Activated T-helper 2 cell treated with anti-CD3 and anti-CD28 coated beads, Interferon-gamma antibody, Interleukin-2, Interleukin-4, amounts not matched to agents 10 μg/mL and 5 μg/mL and 100 μg/mL, durations not matched to agents 14 hours and 24 hours and 36 hours (primary cell): ENCODE measurements at regions not wholly inside any gene's neighbourhood (a gene's known extent, or its start where the extent isn't known, plus 50 kb on each side); places are given as distances from the start of the nearest gene placed in this dataset.

Experiments used
- DNase-seq: peaks from one replicate; pipeline ENCODE4 v3.0.0; 2021; ENCODE audit warnings: low spot score
- H3K27ac Mint-ChIP-seq: one replicate; pipeline ENCODE4 v1.8.0; 2021; ENCODE audit warnings: mixed read lengths
- H3K27me3 Mint-ChIP-seq: one replicate; pipeline ENCODE4 v1.8.0; 2021; ENCODE audit warnings: low read depth, mixed read lengths
- H3K36me3 Mint-ChIP-seq: one replicate; pipeline ENCODE4 v1.8.0; 2021; ENCODE audit warnings: low read depth, mixed read lengths
- H3K4me1 Mint-ChIP-seq: one replicate; pipeline ENCODE4 v1.8.0; 2021; ENCODE audit warnings: low read depth, mixed read lengths
- H3K4me3 Mint-ChIP-seq: one replicate; pipeline ENCODE4 v1.8.0; 2021; ENCODE audit warnings: low read depth, mild to moderate bottlenecking, moderate library complexity, mixed read lengths
- H3K9me3 Mint-ChIP-seq: one replicate; pipeline ENCODE4 v1.8.0; 2021; ENCODE audit warnings: mixed read lengths
- intact Hi-C: fragments of 100-400 bp; cut with micrococcal nuclease; formaldehyde crosslinking; loops from one replicate; pipeline ENCODE4 v1.15.1; 2023

- Mint-ChIP-seq H3K4me1 (peaks cover 4% of the 10 kb centered on the region), H3K4me3 (no peak overlapping the region), H3K27ac (no peak overlapping the region), H3K9me3 (no peaks in the 10 kb centered on the region), H3K36me3 (no peaks in the 10 kb centered on the region), H3K27me3 (peaks cover 10% of the 10 kb centered on the region)
- intact Hi-C loops: no loop called here
- no peak for DNase-seq
Observed at GRCh38 chr20:34163307-34163706, 51.3 kb upstream of the EIF2S2 start.

- Mint-ChIP-seq H3K36me3 (no peaks in the 10 kb centered on the region), H3K27me3 (peaks cover 5% of the 10 kb centered on the region), H3K27ac (no peak overlapping the region), H3K4me3 (no peak overlapping the region), H3K9me3 (no peaks in the 10 kb centered on the region), H3K4me1 (peaks cover 4% of the 10 kb centered on the region)
- no peak for DNase-seq
- intact Hi-C loops: no loop called here
Observed at GRCh38 chr20:34164381-34164984, 52.4 kb upstream of the EIF2S2 start.

GRCh38 chr20:34165018-34165619 is 53.1 kb upstream of the EIF2S2 start:
- Mint-ChIP-seq H3K27ac (no peak overlapping the region), H3K27me3 (peaks cover 3% of the 10 kb centered on the region), H3K4me3 (no peak overlapping the region), H3K36me3 (no peaks in the 10 kb centered on the region), H3K9me3 (no peaks in the 10 kb centered on the region), H3K4me1 (peaks cover 4% of the 10 kb centered on the region)
- intact Hi-C loops: no loop called here
- DNase-seq: no peak

GRCh38 chr20:34171640-34172039 is 59.6 kb upstream of the EIF2S2 start:
- DNase-seq: no peak
- no peaks in the 10 kb centered on the region for H3K9me3 Mint-ChIP-seq
- no peak overlapping the region for H3K27ac Mint-ChIP-seq
- H3K4me1 Mint-ChIP-seq: no peaks in the 10 kb centered on the region
- H3K36me3 Mint-ChIP-seq: no peaks in the 10 kb centered on the region
- intact Hi-C loops: no loop called here
- no peak overlapping the region for H3K4me3 Mint-ChIP-seq
- H3K27me3 Mint-ChIP-seq: no peaks in the 10 kb centered on the region

GRCh38 chr20:34172926-34173325 is 60.9 kb upstream of the EIF2S2 start:
- Mint-ChIP-seq H3K9me3 (no peaks in the 10 kb centered on the region), H3K36me3 (no peaks in the 10 kb centered on the region), H3K27ac (no peak overlapping the region), H3K27me3 (no peaks in the 10 kb centered on the region), H3K4me1 (no peaks in the 10 kb centered on the region), H3K4me3 (no peak overlapping the region)
- no peak for DNase-seq
- intact Hi-C loops: no loop called here

GRCh38 chr20:34175079-34175478 is 63.0 kb upstream of the EIF2S2 start:
- intact Hi-C loops: no loop called here
- Mint-ChIP-seq H3K27me3 (peaks cover 3% of the 10 kb centered on the region), H3K4me3 (no peak overlapping the region), H3K36me3 (no peaks in the 10 kb centered on the region), H3K27ac (no peak overlapping the region), H3K9me3 (no peaks in the 10 kb centered on the region), H3K4me1 (no peaks in the 10 kb centered on the region)
- no peak for DNase-seq

GRCh38 chr20:34175879-34176278 is 63.8 kb upstream of the EIF2S2 start:
- intact Hi-C loops: no loop called here
- Mint-ChIP-seq H3K36me3 (no peaks in the 10 kb centered on the region), H3K9me3 (no peaks in the 10 kb centered on the region)

GRCh38 chr20:34177052-34177451 is 64.2 kb upstream of the ASIP start:
- Mint-ChIP-seq H3K27me3 (peaks cover 5% of the 10 kb centered on the region), H3K27ac (no peak overlapping the region), H3K4me3 (no peak overlapping the region), H3K9me3 (no peaks in the 10 kb centered on the region), H3K36me3 (no peaks in the 10 kb centered on the region), H3K4me1 (peaks cover 2% of the 10 kb centered on the region)
- no peak for DNase-seq
- intact Hi-C loops: no loop called here

More at GRCh38 chr20:34175879-34176278, 63.8 kb upstream of the EIF2S2 start:
- H3K27ac Mint-ChIP-seq: no peak overlapping the region
- no peaks in the 10 kb centered on the region for H3K4me1 Mint-ChIP-seq
- DNase-seq: no peak
- H3K27me3 Mint-ChIP-seq: peaks cover 3% of the 10 kb centered on the region
- H3K4me3 Mint-ChIP-seq: no peak overlapping the region

- peaks cover 9% of the 10 kb centered on the region for H3K27me3 Mint-ChIP-seq
- intact Hi-C loops: no loop called here
- peaks cover 2% of the 10 kb centered on the region for H3K4me1 Mint-ChIP-seq
- DNase-seq: no peak
- H3K4me3 Mint-ChIP-seq: no peak overlapping the region
- H3K36me3 Mint-ChIP-seq: no peaks in the 10 kb centered on the region
- H3K9me3 Mint-ChIP-seq: no peaks in the 10 kb centered on the region
- H3K27ac Mint-ChIP-seq: no peak overlapping the region
Observed at GRCh38 chr20:34179637-34180360, 61.4 kb upstream of the ASIP start.

GRCh38 chr20:34180460-34181120 is 60.6 kb upstream of the ASIP start:
- intact Hi-C loops: no loop called here
- Mint-ChIP-seq H3K27me3 (peaks cover 14% of the 10 kb centered on the region), H3K36me3 (no peaks in the 10 kb centered on the region), H3K4me1 (peaks cover 2% of the 10 kb centered on the region), H3K9me3 (no peaks in the 10 kb centered on the region), H3K4me3 (no peak overlapping the region), H3K27ac (no peak overlapping the region)
- no peak for DNase-seq

- intact Hi-C loops: no loop called here
- Mint-ChIP-seq H3K4me3 (no peak overlapping the region), H3K27me3 (peaks cover 19% of the 10 kb centered on the region), H3K9me3 (no peaks in the 10 kb centered on the region), H3K27ac (no peak overlapping the region), H3K4me1 (peaks cover 2% of the 10 kb centered on the region), H3K36me3 (no peaks in the 10 kb centered on the region)
- DNase-seq: no peak
Observed at GRCh38 chr20:34181484-34181883, 59.7 kb upstream of the ASIP start.

- no peak overlapping the region for H3K27ac Mint-ChIP-seq
- H3K4me1 Mint-ChIP-seq: peaks cover 2% of the 10 kb centered on the region
- H3K9me3 Mint-ChIP-seq: no peaks in the 10 kb centered on the region
- H3K4me3 Mint-ChIP-seq: no peak overlapping the region
- H3K27me3 Mint-ChIP-seq: peaks cover 24% of the 10 kb centered on the region
- H3K36me3 Mint-ChIP-seq: no peaks in the 10 kb centered on the region
- DNase-seq: no peak
- intact Hi-C loops: no loop called here
Observed at GRCh38 chr20:34185766-34186620, 55.2 kb upstream of the ASIP start.
